ENCODE measurements at regions not wholly inside any gene's neighbourhood (a gene's known extent, or its start where the extent isn't known, plus 50 kb on each side); places are given as distances from the start of the nearest gene placed in this dataset.

- DNase-seq (ENCODE audit: extremely low read depth, low read depth): no peak
These were observed 936.6 kb downstream of the NR2F1-AS1 start for GRCh38 chr5:92644266-92644886.

GRCh38 chr5:92641031-92641962 lies 939.7 kb downstream of the NR2F1-AS1 start:
- DNase-seq (ENCODE audit: extremely low read depth, low read depth): no peak

More at GRCh38 chr5:92644266-92644886, 936.6 kb downstream of the NR2F1-AS1 start:
- TF ChIP-seq CTCF (IDR thresholded peaks at IDR 0.05; ENCODE audit: low read depth, low read length): no peak

GRCh38 chr5:92640340-92640739 lies 940.7 kb downstream of the NR2F1-AS1 start:
- no peak for TF ChIP-seq CTCF (IDR thresholded peaks at IDR 0.05; ENCODE audit: low read depth, low read length)
- no peak for DNase-seq (ENCODE audit: extremely low read depth, low read depth)

More at GRCh38 chr5:92641031-92641962, 939.7 kb downstream of the NR2F1-AS1 start:
- TF ChIP-seq CTCF (IDR thresholded peaks at IDR 0.05; ENCODE audit: low read depth, low read length): no peak

- TF ChIP-seq CTCF (IDR thresholded peaks at IDR 0.05; ENCODE audit: low read depth, low read length): no peak
- DNase-seq (ENCODE audit: extremely low read depth, low read depth): no peak
These were observed 943.1 kb downstream of the NR2F1-AS1 start for GRCh38 chr5:92637960-92638359.

- TF ChIP-seq CTCF (IDR thresholded peaks at IDR 0.05; ENCODE audit: low read depth, low read length): no peak
These were observed 943.8 kb downstream of the NR2F1-AS1 start for GRCh38 chr5:92637247-92637646.

GRCh38 chr5:92635001-92635461 lies 946.0 kb downstream of the NR2F1-AS1 start:
- no peak for DNase-seq (ENCODE audit: extremely low read depth, low read depth)
- no peak for TF ChIP-seq CTCF (IDR thresholded peaks at IDR 0.05; ENCODE audit: low read depth, low read length)

More at GRCh38 chr5:92637247-92637646, 943.8 kb downstream of the NR2F1-AS1 start:
- DNase-seq (ENCODE audit: extremely low read depth, low read depth): no peak
